ENCODE measurements at regions not wholly inside any gene's neighbourhood (a gene's known extent, or its start where the extent isn't known, plus 50 kb on each side); places are given as distances from the start of the nearest gene placed in this dataset.

DNA sequence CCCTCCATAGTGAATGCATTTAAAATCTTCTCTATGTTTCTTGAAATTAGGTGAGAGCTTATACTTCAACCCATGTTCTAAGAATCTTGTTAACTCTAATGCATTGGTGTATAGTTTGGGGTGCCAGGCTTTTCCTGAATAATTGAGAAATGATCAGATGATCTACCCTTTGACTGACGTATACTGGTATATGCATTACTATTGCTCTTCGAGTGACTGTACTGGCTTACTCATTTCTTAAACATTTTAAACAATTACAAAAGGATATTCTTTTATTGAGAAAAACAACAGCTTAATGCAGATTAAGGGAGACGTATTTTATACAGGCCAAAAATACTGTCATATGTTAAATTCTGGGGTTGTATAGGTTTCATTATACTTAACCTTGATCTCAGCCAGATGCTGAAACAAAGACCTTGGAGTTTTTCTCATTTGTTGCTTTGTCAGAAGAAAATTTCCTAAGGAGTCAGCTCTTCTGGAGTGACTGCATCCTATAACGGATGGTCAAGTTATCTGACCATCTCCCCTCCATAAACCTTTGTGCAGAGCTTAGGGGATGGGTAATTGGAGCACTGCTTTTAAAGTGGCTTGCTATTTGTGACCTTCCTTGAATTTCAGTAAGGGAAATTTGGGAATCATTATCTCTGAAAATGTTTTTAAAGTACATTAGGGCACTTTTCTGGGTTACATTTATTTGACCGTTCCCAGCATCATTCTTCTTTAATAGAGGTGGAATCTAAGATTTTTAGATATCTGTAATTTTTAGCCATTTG is 507.6 kb downstream of the PCNX1 start:
- POLR2A ChIA-PET, result interaction anchor here (0.7 kb wide), 1 partner anchor 99 kb away, joined by 3 read pairs; no protein-coding TSS in a partner anchor

More for the DNA sequence above, 507.6 kb downstream of the PCNX1 start:
- TF ChIP-seq, protein P1, sequence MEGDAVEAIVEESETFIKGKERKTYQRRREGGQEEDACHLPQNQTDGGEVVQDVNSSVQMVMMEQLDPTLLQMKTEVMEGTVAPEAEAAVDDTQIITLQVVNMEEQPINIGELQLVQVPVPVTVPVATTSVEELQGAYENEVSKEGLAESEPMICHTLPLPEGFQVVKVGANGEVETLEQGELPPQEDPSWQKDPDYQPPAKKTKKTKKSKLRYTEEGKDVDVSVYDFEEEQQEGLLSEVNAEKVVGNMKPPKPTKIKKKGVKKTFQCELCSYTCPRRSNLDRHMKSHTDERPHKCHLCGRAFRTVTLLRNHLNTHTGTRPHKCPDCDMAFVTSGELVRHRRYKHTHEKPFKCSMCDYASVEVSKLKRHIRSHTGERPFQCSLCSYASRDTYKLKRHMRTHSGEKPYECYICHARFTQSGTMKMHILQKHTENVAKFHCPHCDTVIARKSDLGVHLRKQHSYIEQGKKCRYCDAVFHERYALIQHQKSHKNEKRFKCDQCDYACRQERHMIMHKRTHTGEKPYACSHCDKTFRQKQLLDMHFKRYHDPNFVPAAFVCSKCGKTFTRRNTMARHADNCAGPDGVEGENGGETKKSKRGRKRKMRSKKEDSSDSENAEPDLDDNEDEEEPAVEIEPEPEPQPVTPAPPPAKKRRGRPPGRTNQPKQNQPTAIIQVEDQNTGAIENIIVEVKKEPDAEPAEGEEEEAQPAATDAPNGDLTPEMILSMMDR (IDR thresholded peaks at IDR 0.05; ENCODE audit: extremely low read depth in 1 of 2, insufficient read depth in 1 of 2, low read depth in 1 of 2, low read length in 2 of 2), result no peak
- no peak for TF ChIP-seq EZH2 (IDR thresholded peaks at IDR 0.05; ENCODE audit: borderline replicate concordance, low read depth, low read length, severe bottlenecking)
- no peak for TF ChIP-seq FOS (IDR thresholded peaks at IDR 0.05; ENCODE audit: borderline replicate concordance, insufficient read depth, low read length)
- TF ChIP-seq POLR2A (IDR thresholded peaks at IDR 0.05; ENCODE audit: low read depth, low read length), result no peak
- TF ChIP-seq MYC (IDR thresholded peaks at IDR 0.05; ENCODE audit: low read depth, low read length), result no peak
- TF ChIP-seq, protein P2, sequence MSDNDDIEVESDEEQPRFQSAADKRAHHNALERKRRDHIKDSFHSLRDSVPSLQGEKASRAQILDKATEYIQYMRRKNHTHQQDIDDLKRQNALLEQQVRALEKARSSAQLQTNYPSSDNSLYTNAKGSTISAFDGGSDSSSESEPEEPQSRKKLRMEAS (IDR thresholded peaks at IDR 0.05; ENCODE audit: insufficient read depth, insufficient read length), result no peak
- TF ChIP-seq GATA2 (IDR thresholded peaks at IDR 0.05; ENCODE audit: insufficient read depth, insufficient read length, low read depth, low read length), result no peak
- no peak for TF ChIP-seq POLR2AphosphoS5 (IDR thresholded peaks at IDR 0.05; ENCODE audit: insufficient read depth, low read depth, low read length)
- no peak for TF ChIP-seq JUN (IDR thresholded peaks at IDR 0.05; ENCODE audit: borderline replicate concordance, insufficient read depth, insufficient read length, low read depth)
- Histone ChIP-seq H3K79me2 (ENCODE audit: control insufficient read depth, insufficient read depth, low read length) (no peaks in the 10 kb centered on the region), H3K9me1 (replicated peaks; ENCODE audit: control insufficient read depth, extremely low read depth, insufficient read depth, low read length) (no peaks in the 10 kb centered on the region), H2AFZ (ENCODE audit: low read depth, low read length) (no peak overlapping the region), H3K27me3 (ENCODE audit: control insufficient read depth in 2 of 2, insufficient read depth in 2 of 2, low read length in 2 of 2) (no peaks in the 10 kb centered on the region), H3K4me1 (ENCODE audit: control insufficient read depth, extremely low read depth, insufficient read depth, low read length) (no peaks in the 10 kb centered on the region), H3K9me3 (replicated peaks; ENCODE audit: control insufficient read depth, insufficient read depth, low read length) (no peaks in the 10 kb centered on the region), H3K27ac (ENCODE audit: insufficient read depth, low read depth, low read length) (no peak overlapping the region), H3K4me2 (ENCODE audit: insufficient read depth, low read length) (no peak overlapping the region), H3K9ac (replicated peaks; ENCODE audit: extremely low read depth, insufficient read depth, low read length) (no peak overlapping the region), H4K20me1 (replicated peaks; ENCODE audit: control insufficient read depth, extremely low read depth, insufficient read depth, low read length) (no peaks in the 10 kb centered on the region), H3K4me3 (replicated peaks in 1 of 3; ENCODE audit: insufficient read depth in 1 of 3, low read depth in 1 of 3, low read length in 3 of 3) (no peak overlapping the region), H3K36me3 (ENCODE audit: control insufficient read depth in 2 of 2, extremely low read depth in 1 of 2, insufficient read depth in 2 of 2, low read length in 2 of 2) (no peaks in the 10 kb centered on the region)
- dilution Hi-C loops (cut with MboI; ENCODE audit: extremely low pct_ligation_motif_present, low sequenced_read_pairs), result no loop called here
- BruUV-seq (replicated peaks), result no TSS peak
- CTCF ChIA-PET, result interaction anchor here (1.2 kb wide), 1 partner anchor 15 kb away, joined by 4 read pairs; no protein-coding TSS in a partner anchor
- FAIRE-seq (no peak), DNase-seq (ENCODE audit: low read depth, low spot score) (no peak)
- intact Hi-C loops (cut with micrococcal nuclease), result no loop called here
